SU-DHL-6 (cell line): ENCODE measurements at regions not wholly inside any gene's neighbourhood (a gene's known extent, or its start where the extent isn't known, plus 50 kb on each side); places are given as distances from the start of the nearest gene placed in this dataset.

ENCODE experiments used
- EZH2phosphoT487 ChIP-seq: fragments of 200-600 bp; sonication (generic), shearing (Covaris generic); conservative IDR thresholded peaks from 2 replicates; pipeline ENCODE4 v1.6.1; 2018; ENCODE audit warnings: mild to moderate bottlenecking, antibody characterized with exemption, low read length, moderate library complexity, mixed read lengths
- TF ChIP-seq, protein P1 (sequence below): fragments of 200-600 bp; sonication (generic); IDR thresholded peaks from one replicate; pipeline ENCODE4 v1.5.1; 2017; ENCODE audit warnings: antibody characterized with exemption, mild to moderate bottlenecking, low read length, moderate library complexity; ENCODE audit not compliant: insufficient read depth, poor library complexity, severe bottlenecking

DNA sequence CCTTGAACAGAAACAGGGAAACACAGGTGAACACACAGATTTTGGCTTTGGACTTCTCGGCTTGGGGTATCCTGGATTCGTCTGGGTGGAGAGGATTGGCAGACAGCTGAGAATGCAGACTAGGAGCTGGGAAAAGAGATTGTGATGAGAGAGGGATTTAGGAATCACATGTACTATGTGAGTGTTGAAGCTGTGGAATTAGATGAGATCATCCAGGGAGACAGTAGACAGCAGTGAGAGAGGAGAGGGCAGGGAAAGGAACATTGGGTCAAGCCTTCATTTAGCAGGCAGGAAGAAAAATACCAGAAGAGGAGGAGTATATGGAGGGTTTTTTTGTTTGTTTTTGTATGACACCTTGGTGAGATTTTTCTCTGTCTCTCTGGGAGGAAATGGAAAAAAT lies 262.1 kb upstream of the TBL1XR1 start:
- TF ChIP-seq, protein P1, sequence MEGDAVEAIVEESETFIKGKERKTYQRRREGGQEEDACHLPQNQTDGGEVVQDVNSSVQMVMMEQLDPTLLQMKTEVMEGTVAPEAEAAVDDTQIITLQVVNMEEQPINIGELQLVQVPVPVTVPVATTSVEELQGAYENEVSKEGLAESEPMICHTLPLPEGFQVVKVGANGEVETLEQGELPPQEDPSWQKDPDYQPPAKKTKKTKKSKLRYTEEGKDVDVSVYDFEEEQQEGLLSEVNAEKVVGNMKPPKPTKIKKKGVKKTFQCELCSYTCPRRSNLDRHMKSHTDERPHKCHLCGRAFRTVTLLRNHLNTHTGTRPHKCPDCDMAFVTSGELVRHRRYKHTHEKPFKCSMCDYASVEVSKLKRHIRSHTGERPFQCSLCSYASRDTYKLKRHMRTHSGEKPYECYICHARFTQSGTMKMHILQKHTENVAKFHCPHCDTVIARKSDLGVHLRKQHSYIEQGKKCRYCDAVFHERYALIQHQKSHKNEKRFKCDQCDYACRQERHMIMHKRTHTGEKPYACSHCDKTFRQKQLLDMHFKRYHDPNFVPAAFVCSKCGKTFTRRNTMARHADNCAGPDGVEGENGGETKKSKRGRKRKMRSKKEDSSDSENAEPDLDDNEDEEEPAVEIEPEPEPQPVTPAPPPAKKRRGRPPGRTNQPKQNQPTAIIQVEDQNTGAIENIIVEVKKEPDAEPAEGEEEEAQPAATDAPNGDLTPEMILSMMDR: no peak
- TF ChIP-seq EZH2phosphoT487: no peak
